ENCODE measurements at regions not wholly inside any gene's neighbourhood (a gene's known extent, or its start where the extent isn't known, plus 50 kb on each side); places are given as distances from the start of the nearest gene placed in this dataset.

DNA sequence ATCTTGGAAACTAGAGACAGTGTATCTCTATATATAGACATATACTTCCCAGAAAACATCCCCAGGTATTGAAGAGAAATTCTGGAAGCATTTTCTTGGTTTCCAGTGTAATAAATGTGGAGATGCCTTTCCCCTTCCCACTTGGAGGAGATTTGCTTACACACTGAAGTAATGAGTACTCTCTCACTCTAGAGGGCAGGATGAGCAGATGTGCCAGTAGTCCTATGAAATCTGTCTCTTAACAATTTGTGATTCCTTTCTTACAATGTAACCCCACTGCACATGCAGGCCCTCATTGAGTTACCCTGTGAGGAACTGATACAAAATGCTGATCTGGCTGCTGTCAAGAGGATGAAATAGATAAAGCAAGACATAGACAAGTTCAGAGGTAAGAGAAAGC, 567.2 kb downstream of the SLCO4C1 start:
- TF ChIP-seq CTCF (conservative IDR thresholded peaks at IDR 0.05; ENCODE audit: low read length) (peak; percentile 43; the same call in 1 of the 2 replicates), EZH2phosphoT487 (IDR thresholded peaks at IDR 0.05; ENCODE audit: borderline replicate concordance, low read depth, low read length) (no peak)

Measured in OCI-LY7 (cell line).